ENCODE measurements at regions not wholly inside any gene's neighbourhood (a gene's known extent, or its start where the extent isn't known, plus 50 kb on each side); places are given as distances from the start of the nearest gene placed in this dataset.

- ATAC-seq (no peak), DNase-seq (no peak)
- Histone ChIP-seq H3K36me3 (no peaks in the 10 kb centered on the region), H3K4me1 (no peaks in the 10 kb centered on the region), H3K4me3 (no peak overlapping the region), H3K9me3 (no peaks in the 10 kb centered on the region), H3K27me3 (no peaks in the 10 kb centered on the region), H3K27ac (no peak overlapping the region)
- TF ChIP-seq, protein P1, sequence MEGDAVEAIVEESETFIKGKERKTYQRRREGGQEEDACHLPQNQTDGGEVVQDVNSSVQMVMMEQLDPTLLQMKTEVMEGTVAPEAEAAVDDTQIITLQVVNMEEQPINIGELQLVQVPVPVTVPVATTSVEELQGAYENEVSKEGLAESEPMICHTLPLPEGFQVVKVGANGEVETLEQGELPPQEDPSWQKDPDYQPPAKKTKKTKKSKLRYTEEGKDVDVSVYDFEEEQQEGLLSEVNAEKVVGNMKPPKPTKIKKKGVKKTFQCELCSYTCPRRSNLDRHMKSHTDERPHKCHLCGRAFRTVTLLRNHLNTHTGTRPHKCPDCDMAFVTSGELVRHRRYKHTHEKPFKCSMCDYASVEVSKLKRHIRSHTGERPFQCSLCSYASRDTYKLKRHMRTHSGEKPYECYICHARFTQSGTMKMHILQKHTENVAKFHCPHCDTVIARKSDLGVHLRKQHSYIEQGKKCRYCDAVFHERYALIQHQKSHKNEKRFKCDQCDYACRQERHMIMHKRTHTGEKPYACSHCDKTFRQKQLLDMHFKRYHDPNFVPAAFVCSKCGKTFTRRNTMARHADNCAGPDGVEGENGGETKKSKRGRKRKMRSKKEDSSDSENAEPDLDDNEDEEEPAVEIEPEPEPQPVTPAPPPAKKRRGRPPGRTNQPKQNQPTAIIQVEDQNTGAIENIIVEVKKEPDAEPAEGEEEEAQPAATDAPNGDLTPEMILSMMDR (IDR thresholded peaks at IDR 0.05): no peak
- no peak for TF ChIP-seq POLR2A (IDR thresholded peaks at IDR 0.05)
- intact Hi-C loops (cut with DNase I): no loop called here
- WGBS (ENCODE audit: insufficient coverage, low coverage, low lambda C conversion rate, missing lambda C conversion rate): 84% methylated on average over 4 of the region's 4 CpGs
These were observed 265.1 kb upstream of the PSMD7 start for GRCh38 chr16:74031551-74031950.

GRCh38 chr16:74030000-74030706, 266.5 kb upstream of the PSMD7 start:
- intact Hi-C loops (cut with DNase I): no loop called here
- Histone ChIP-seq H3K4me3 (no peak overlapping the region), H3K36me3 (no peaks in the 10 kb centered on the region), H3K4me1 (no peaks in the 10 kb centered on the region), H3K9me3 (no peaks in the 10 kb centered on the region), H3K27ac (no peak overlapping the region), H3K27me3 (no peaks in the 10 kb centered on the region)
- WGBS (ENCODE audit: insufficient coverage, low coverage, low lambda C conversion rate, missing lambda C conversion rate): 43% methylated on average over 9 of the region's 10 CpGs
- DNase-seq: peak in 1 of 3 donors; percentile 49
- ATAC-seq: peak; percentile 45 to 84 (median 69)
- no peak for TF ChIP-seq POLR2A (IDR thresholded peaks at IDR 0.05)
- TF ChIP-seq, protein P1 (IDR thresholded peaks at IDR 0.05): no peak

- no peaks in the 10 kb centered on the region for H3K4me1 ChIP-seq
- intact Hi-C loops (cut with DNase I): no loop called here
- H3K27ac ChIP-seq: no peak overlapping the region
- no peaks in the 10 kb centered on the region for H3K9me3 ChIP-seq
- 49% methylated on average over 9 of the region's 9 CpGs for WGBS (ENCODE audit: insufficient coverage, low coverage, low lambda C conversion rate, missing lambda C conversion rate)
- ATAC-seq (no peak), DNase-seq (no peak)
- H3K4me3 ChIP-seq: no peak overlapping the region
- H3K27me3 ChIP-seq: no peaks in the 10 kb centered on the region
- H3K36me3 ChIP-seq: no peaks in the 10 kb centered on the region
- TF ChIP-seq, protein P1 (IDR thresholded peaks at IDR 0.05): no peak
- no peak for TF ChIP-seq POLR2A (IDR thresholded peaks at IDR 0.05)
These were observed 267.4 kb upstream of the PSMD7 start for GRCh38 chr16:74029115-74029792.

GRCh38 chr16:74026373-74027281, 270.0 kb upstream of the PSMD7 start:
- H3K4me1 ChIP-seq: no peaks in the 10 kb centered on the region
- no peak overlapping the region for H3K27ac ChIP-seq
- no peaks in the 10 kb centered on the region for H3K9me3 ChIP-seq
- no peak for TF ChIP-seq POLR2A (IDR thresholded peaks at IDR 0.05)
- TF ChIP-seq, protein P1 (IDR thresholded peaks at IDR 0.05): no peak
- 22% methylated on average over 6 of the region's 6 CpGs for WGBS (ENCODE audit: insufficient coverage, low coverage, low lambda C conversion rate, missing lambda C conversion rate)
- no peaks in the 10 kb centered on the region for H3K27me3 ChIP-seq
- no peak for DNase-seq
- no peaks in the 10 kb centered on the region for H3K36me3 ChIP-seq
- no peak overlapping the region for H3K4me3 ChIP-seq
- ATAC-seq: no peak
- intact Hi-C loops (cut with DNase I): no loop called here

Measured in right lobe of liver (tissue), 6 donors.